Activated naive CD4-positive, alpha-beta T cell treated with anti-CD3 and anti-CD28 coated beads, Interleukin-2, amount 50 U/mL, for 72 hours (primary cell): ENCODE measurements at regions not wholly inside any gene's neighbourhood (a gene's known extent, or its start where the extent isn't known, plus 50 kb on each side); places are given as distances from the start of the nearest gene placed in this dataset.

Source experiments
- ATAC-seq, 2 donors: fragments of 150-1000 bp; cut with Tn5 transposase; 2 replicates each; pipeline ENCODE4 v1.10.0; 2021; ENCODE audit warnings: mild to moderate bottlenecking in 2 of 2, moderate library complexity in 2 of 2
- DNase-seq, 2 donors: peaks; one replicate each; pipeline ENCODE4 v3.0.0; 2021 to 2022; ENCODE audit warnings: low spot score in 2 of 2
- H3K27ac Mint-ChIP-seq, 2 donors: one replicate each; pipeline ENCODE4 v1.8.0; 2022; ENCODE audit warnings: mild to moderate bottlenecking in 2 of 2, mixed read lengths in 2 of 2
- H3K36me3 Mint-ChIP-seq, 2 donors: one replicate each; pipeline ENCODE4 v1.8.0; 2022; ENCODE audit warnings: mixed read lengths in 2 of 2
- H3K9me3 Mint-ChIP-seq, 2 donors: one replicate each; pipeline ENCODE4 v1.8.0; 2022; ENCODE audit warnings: mixed read lengths in 2 of 2

GRCh38 chr11:33520112-33520511 lies 180.5 kb downstream of the C11orf91 start:
- Mint-ChIP-seq H3K36me3 (no peaks in the 10 kb centered on the region), H3K27ac (no peak overlapping the region), H3K9me3 (peaks cover 0 to 3% of the 10 kb centered on the region in 2 donors)
- ATAC-seq, result no peak
- no peak for DNase-seq

- Mint-ChIP-seq H3K36me3 (no peaks in the 10 kb centered on the region), H3K27ac (no peak overlapping the region), H3K9me3 (peaks cover 0 to 5% of the 10 kb centered on the region in 2 donors)
- DNase-seq (no peak), ATAC-seq (no peak)
Measured at GRCh38 chr11:33515347-33515746, 185.3 kb downstream of the C11orf91 start.

GRCh38 chr11:33514079-33514925 lies 186.3 kb downstream of the C11orf91 start:
- no peak for DNase-seq
- Mint-ChIP-seq H3K36me3 (no peaks in the 10 kb centered on the region), H3K9me3 (peaks cover 0 to 5% of the 10 kb centered on the region in 2 donors)

GRCh38 chr11:33509632-33510031 lies 191.0 kb downstream of the C11orf91 start:
- ATAC-seq, result no peak
- no peak for DNase-seq
- H3K27ac Mint-ChIP-seq, result no peak overlapping the region
- H3K36me3 Mint-ChIP-seq, result no peaks in the 10 kb centered on the region
- no peaks in the 10 kb centered on the region for H3K9me3 Mint-ChIP-seq

More at GRCh38 chr11:33514079-33514925, 186.3 kb downstream of the C11orf91 start:
- no peak overlapping the region for H3K27ac Mint-ChIP-seq
- no peak for ATAC-seq

GRCh38 chr11:33507967-33508366 lies 192.7 kb downstream of the C11orf91 start:
- Mint-ChIP-seq H3K9me3 (no peaks in the 10 kb centered on the region), H3K27ac (no peak overlapping the region), H3K36me3 (no peaks in the 10 kb centered on the region)
- ATAC-seq (no peak), DNase-seq (no peak)

GRCh38 chr11:33507356-33507755 lies 193.3 kb downstream of the C11orf91 start:
- Mint-ChIP-seq H3K9me3 (no peaks in the 10 kb centered on the region), H3K36me3 (no peaks in the 10 kb centered on the region), H3K27ac (no peak overlapping the region)
- ATAC-seq (no peak), DNase-seq (no peak)

GRCh38 chr11:33505093-33505492 lies 195.5 kb downstream of the C11orf91 start:
- H3K36me3 Mint-ChIP-seq, result no peaks in the 10 kb centered on the region
- DNase-seq (no peak), ATAC-seq (no peak)
- no peaks in the 10 kb centered on the region for H3K9me3 Mint-ChIP-seq
- H3K27ac Mint-ChIP-seq, result no peak overlapping the region

- Mint-ChIP-seq H3K9me3 (peaks cover 0 to 6% of the 10 kb centered on the region in 2 donors), H3K27ac (no peak overlapping the region), H3K36me3 (no peaks in the 10 kb centered on the region)
- no peak for ATAC-seq
- DNase-seq, result no peak
Measured at GRCh38 chr11:33500861-33501479, 199.7 kb downstream of the C11orf91 start.

- Mint-ChIP-seq H3K27ac (no peak overlapping the region), H3K9me3 (peaks cover 0 to 6% of the 10 kb centered on the region in 2 donors), H3K36me3 (no peaks in the 10 kb centered on the region)
- ATAC-seq (no peak), DNase-seq (no peak)
Measured at GRCh38 chr11:33500332-33500731, 200.3 kb downstream of the C11orf91 start.

- ATAC-seq (no peak), DNase-seq (no peak)
- Mint-ChIP-seq H3K36me3 (no peaks in the 10 kb centered on the region), H3K27ac (no peak overlapping the region), H3K9me3 (peaks cover 0 to 6% of the 10 kb centered on the region in 2 donors)
Measured at GRCh38 chr11:33492596-33492995, 208.0 kb downstream of the C11orf91 start.

GRCh38 chr11:33490842-33491370 lies 209.7 kb downstream of the C11orf91 start:
- H3K36me3 Mint-ChIP-seq, result no peaks in the 10 kb centered on the region
- no peak overlapping the region for H3K27ac Mint-ChIP-seq
- no peak for ATAC-seq
- H3K9me3 Mint-ChIP-seq, result no peaks in the 10 kb centered on the region
- no peak for DNase-seq

GRCh38 chr11:33488971-33489370 lies 211.7 kb downstream of the C11orf91 start:
- Mint-ChIP-seq H3K27ac (no peak overlapping the region), H3K36me3 (no peaks in the 10 kb centered on the region), H3K9me3 (no peaks in the 10 kb centered on the region)
- DNase-seq (no peak), ATAC-seq (no peak)

- ATAC-seq, result no peak
- Mint-ChIP-seq H3K27ac (no peak overlapping the region), H3K36me3 (no peaks in the 10 kb centered on the region), H3K9me3 (no peaks in the 10 kb centered on the region)
- DNase-seq, result no peak
Measured at GRCh38 chr11:33480626-33481025, 220.0 kb downstream of the C11orf91 start.

- no peaks in the 10 kb centered on the region for H3K36me3 Mint-ChIP-seq
- no peak overlapping the region for H3K27ac Mint-ChIP-seq
- ATAC-seq, result no peak
- H3K9me3 Mint-ChIP-seq, result no peaks in the 10 kb centered on the region
- DNase-seq, result no peak
Measured at GRCh38 chr11:33479231-33479630, 221.4 kb downstream of the C11orf91 start.

- Mint-ChIP-seq H3K9me3 (no peaks in the 10 kb centered on the region), H3K27ac (no peak overlapping the region), H3K36me3 (no peaks in the 10 kb centered on the region)
- ATAC-seq (no peak), DNase-seq (no peak)
Measured at GRCh38 chr11:33478111-33478573, 221.0 kb downstream of the HIPK3 start.

GRCh38 chr11:33476945-33477606 lies 219.9 kb downstream of the HIPK3 start:
- no peak for ATAC-seq

GRCh38 chr11:33475993-33476392 lies 218.8 kb downstream of the HIPK3 start:
- ATAC-seq (no peak), DNase-seq (no peak)
- Mint-ChIP-seq H3K9me3 (no peaks in the 10 kb centered on the region), H3K27ac (no peak overlapping the region), H3K36me3 (no peaks in the 10 kb centered on the region)

More at GRCh38 chr11:33476945-33477606, 219.9 kb downstream of the HIPK3 start:
- Mint-ChIP-seq H3K36me3 (no peaks in the 10 kb centered on the region), H3K9me3 (no peaks in the 10 kb centered on the region), H3K27ac (no peak overlapping the region)
- DNase-seq, result no peak
